MV-4-11 (cell line): ENCODE measurements at regions not wholly inside any gene's neighbourhood (a gene's known extent, or its start where the extent isn't known, plus 50 kb on each side); places are given as distances from the start of the nearest gene placed in this dataset.
"Not testable (repeated sequence)": the region's sequence is repeated elsewhere in the genome, so short reads cannot be mapped to it uniquely, and the experiment has no call there.

Source experiments
- DNase-seq: peaks from one replicate; lab custom pipeline; 2025; lab: John Stamatoyannopoulos, UW

- DNase-seq, result no peak
Observed at GRCh38 chr9:74006935-74007334, 490.2 kb upstream of the RORB start.

DNA sequence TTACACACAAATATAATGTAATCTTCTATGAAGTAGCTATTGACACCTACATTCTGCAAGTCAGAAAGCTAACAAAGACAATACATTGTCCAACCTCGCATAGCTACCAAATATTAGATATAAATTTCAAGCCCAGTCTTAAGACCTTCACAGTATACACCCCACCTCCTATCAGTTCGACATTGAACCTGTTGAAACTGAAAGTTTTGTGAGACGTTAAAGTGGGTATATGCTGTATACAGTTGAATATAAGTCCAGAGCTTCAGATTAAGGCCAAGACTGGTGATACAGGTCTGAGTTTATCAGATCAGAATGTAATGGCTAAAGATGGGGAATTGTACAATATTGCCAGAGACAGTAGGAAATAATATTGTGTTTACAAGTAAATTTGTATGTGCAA is 489.3 kb upstream of the RORB start:
- no peak for DNase-seq

DNA sequence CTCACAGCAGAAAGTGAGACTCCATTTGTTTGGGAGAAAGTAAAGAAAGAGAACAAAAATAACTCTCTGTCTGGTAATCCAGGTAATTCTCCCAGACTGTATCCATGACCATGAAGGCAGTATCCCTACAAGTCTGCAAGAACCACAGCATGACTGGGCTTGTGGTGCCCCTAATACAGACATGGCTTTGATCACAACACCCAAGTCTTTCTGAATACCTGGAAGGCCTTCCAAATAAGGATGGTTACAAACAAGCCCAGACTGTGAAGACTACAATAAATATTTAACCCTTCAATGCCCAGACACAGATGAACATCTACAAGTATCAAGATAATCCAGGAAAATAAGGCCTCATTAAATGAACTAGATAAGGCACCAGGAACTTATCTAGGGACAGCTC is 481.1 kb upstream of the RORB start:
- DNase-seq, result no peak

- peak; percentile 9 for DNase-seq
Observed at GRCh38 chr9:74025402-74025925, 471.7 kb upstream of the RORB start.

DNA sequence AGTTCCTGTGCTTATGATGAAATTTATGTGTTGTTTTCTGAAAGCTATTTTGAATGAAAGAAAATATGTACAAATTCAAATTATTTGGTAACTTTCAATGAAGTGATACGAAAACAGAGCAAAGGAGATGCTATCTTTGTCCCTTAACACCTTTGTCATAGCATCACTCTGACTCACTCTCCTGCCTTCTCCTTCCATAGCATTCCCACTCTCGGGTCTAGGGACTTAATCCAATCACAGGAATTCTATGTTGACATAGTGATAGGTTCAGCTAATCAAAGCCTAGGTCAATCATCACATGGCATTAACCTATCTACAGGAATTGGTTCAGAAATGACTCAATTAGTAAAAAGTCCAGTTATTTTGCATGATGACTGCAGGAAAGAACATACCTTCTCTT is 464.7 kb upstream of the RORB start:
- DNase-seq, result no peak

DNA sequence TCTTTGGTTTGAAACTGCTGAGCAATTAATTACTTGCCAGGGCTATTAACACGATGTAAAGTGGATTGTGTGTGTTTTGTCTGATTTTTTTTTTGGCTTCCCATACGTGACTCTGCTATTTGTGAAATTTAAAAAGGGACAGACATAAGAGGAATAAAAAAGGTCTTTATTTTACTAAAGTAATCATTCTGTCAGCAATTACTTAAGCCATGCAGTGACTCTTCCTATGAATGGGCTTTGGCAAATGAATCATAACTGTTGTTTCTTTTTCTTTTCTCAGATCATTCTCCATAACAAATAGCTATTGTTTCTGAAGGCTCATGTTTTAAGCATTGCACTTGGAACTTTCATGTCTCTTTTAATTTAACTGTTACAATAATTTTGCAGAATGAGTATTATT is 461.3 kb upstream of the RORB start:
- no peak for DNase-seq

GRCh38 chr9:74036549-74037231 is 460.4 kb upstream of the RORB start:
- DNase-seq, result peak; percentile 73

GRCh38 chr9:74037274-74037673 is 459.9 kb upstream of the RORB start:
- DNase-seq, result no peak

GRCh38 chr9:74041588-74041987 is 455.5 kb upstream of the RORB start:
- DNase-seq, result no peak

- no peak for DNase-seq
Observed at GRCh38 chr9:74044844-74045243, 452.3 kb upstream of the RORB start.

GRCh38 chr9:74056023-74056422 is 441.1 kb upstream of the RORB start:
- DNase-seq, result no peak

- not testable (repeated sequence) for DNase-seq
Observed at GRCh38 chr9:74057051-74057450, 440.1 kb upstream of the RORB start.

GRCh38 chr9:74064702-74065101 is 432.4 kb upstream of the RORB start:
- DNase-seq, result no peak

GRCh38 chr9:74066128-74066527 is 431.0 kb upstream of the RORB start:
- DNase-seq, result no peak

- no peak for DNase-seq
Observed at GRCh38 chr9:74066605-74067004, 430.5 kb upstream of the RORB start.

GRCh38 chr9:74071502-74071901 is 425.6 kb upstream of the RORB start:
- DNase-seq, result no peak

GRCh38 chr9:74073897-74074296 is 423.2 kb upstream of the RORB start:
- no peak for DNase-seq

DNA sequence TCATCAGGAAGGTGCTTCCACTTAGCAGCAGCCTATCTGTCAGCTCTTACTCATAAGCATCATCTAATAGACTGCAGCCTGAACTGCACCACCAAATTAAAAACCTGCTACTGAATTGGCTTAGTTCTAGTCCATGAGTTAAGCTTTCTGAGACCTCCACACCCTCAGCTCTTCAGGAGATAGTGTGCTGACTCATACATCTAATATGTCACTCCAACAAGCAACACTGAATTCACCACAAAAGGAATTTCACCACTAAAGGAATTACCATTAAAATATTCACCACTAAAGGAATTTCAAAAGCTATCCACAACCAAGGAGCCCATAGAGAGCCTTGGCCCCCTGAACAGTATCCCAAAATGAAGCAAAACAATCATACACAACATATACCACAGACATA is 418.5 kb upstream of the RORB start:
- no peak for DNase-seq

GRCh38 chr9:74080652-74081051 is 416.5 kb upstream of the RORB start:
- not testable (repeated sequence) for DNase-seq

DNA sequence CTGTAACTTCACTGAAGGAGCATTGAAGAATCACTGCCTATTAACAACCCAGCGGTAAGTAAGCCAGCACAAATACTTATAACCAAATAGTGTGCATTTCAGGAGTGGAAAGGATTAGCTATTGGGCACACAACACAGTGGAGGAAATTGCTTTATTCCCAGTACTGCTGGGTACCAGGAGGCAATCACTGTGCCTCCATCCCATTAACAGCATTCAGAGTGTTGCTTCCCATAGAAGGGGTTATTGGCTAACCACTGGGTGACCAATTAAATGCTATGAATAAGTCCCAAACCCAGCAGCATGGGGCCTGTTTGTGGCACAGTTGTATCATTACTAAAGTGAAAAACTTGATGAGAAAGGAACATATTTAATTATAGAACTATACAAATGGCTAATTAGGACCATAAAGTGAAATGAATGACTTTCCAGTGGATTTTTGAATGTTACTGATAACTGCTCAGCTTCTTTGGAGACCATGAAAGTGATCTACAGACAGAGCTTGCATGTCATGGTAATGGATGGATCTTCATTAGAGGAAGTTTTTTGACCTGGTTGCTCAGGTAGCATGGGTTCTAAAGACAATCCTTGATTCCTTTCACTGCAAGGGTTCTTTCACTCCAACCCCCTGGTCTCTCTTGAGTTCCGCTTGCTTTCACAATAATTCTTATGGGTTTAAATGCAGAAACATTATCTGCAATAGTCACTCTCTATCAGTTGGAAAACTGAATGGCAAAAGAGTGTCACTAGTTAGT is 413.3 kb upstream of the RORB start:
- no peak for DNase-seq

- DNase-seq, result not testable (repeated sequence)
Observed at GRCh38 chr9:74085384-74086037, 411.6 kb upstream of the RORB start.

GRCh38 chr9:74090921-74091320 is 406.2 kb upstream of the RORB start:
- not testable (repeated sequence) for DNase-seq

GRCh38 chr9:74092491-74092834 is 404.7 kb upstream of the RORB start:
- DNase-seq, result no peak
